ENCODE measurements at regions not wholly inside any gene's neighbourhood (a gene's known extent, or its start where the extent isn't known, plus 50 kb on each side); places are given as distances from the start of the nearest gene placed in this dataset.

DNA sequence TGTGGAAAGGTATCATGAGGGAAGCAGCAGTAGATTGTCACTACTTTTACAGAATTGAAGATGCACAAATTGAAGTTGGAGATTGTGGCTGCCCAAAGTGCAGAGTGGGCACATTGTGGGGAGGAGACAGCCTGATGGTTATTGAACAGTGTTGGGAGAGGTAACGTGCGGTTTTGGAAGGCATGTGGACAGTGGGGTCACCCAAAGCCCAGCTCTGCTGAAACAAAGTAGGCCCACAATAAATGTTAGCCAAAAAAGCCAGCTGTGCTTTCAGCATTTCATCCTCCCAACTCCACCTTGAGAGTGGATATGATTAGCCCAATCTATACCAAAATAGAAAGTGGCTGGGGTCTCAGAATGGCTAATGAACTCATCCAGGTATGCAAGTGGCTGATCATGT lies 96.7 kb downstream of the TMX1 start:
- TF ChIP-seq CTCF (conservative IDR thresholded peaks at IDR 0.05 in 1 of 2, IDR thresholded peaks at IDR 0.05 in 1 of 2; ENCODE audit: low read depth in 1 of 2, low read length in 2 of 2) (no peak), EZH2 (IDR thresholded peaks at IDR 0.05; ENCODE audit: low read length, missing control alignments) (no peak)

All from fibroblast of lung (primary cell).